ENCODE measurements at regions not wholly inside any gene's neighbourhood (a gene's known extent, or its start where the extent isn't known, plus 50 kb on each side); places are given as distances from the start of the nearest gene placed in this dataset.

- Mint-ChIP-seq H3K4me3 (ENCODE audit: unreplicated experiment) (no peak overlapping the region), H3K36me3 (ENCODE audit: unreplicated experiment) (no peaks in the 10 kb centered on the region), H3K27ac (ENCODE audit: unreplicated experiment) (no peak overlapping the region), H3K27me3 (ENCODE audit: unreplicated experiment) (peaks cover 1% of the 10 kb centered on the region), H3K4me1 (ENCODE audit: low read depth, unreplicated experiment) (no peaks in the 10 kb centered on the region), H3K9me3 (ENCODE audit: unreplicated experiment) (no peaks in the 10 kb centered on the region)
- DNase-seq, result no peak
- TF ChIP-seq, protein P1, sequence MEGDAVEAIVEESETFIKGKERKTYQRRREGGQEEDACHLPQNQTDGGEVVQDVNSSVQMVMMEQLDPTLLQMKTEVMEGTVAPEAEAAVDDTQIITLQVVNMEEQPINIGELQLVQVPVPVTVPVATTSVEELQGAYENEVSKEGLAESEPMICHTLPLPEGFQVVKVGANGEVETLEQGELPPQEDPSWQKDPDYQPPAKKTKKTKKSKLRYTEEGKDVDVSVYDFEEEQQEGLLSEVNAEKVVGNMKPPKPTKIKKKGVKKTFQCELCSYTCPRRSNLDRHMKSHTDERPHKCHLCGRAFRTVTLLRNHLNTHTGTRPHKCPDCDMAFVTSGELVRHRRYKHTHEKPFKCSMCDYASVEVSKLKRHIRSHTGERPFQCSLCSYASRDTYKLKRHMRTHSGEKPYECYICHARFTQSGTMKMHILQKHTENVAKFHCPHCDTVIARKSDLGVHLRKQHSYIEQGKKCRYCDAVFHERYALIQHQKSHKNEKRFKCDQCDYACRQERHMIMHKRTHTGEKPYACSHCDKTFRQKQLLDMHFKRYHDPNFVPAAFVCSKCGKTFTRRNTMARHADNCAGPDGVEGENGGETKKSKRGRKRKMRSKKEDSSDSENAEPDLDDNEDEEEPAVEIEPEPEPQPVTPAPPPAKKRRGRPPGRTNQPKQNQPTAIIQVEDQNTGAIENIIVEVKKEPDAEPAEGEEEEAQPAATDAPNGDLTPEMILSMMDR (IDR thresholded peaks at IDR 0.05; ENCODE audit: partially characterized antibody, unreplicated experiment), result no peak
Observed at GRCh38 chr5:155794795-155795194, 532.2 kb upstream of the SGCD start.

GRCh38 chr5:155799308-155799707, 527.7 kb upstream of the SGCD start:
- H3K27ac Mint-ChIP-seq (ENCODE audit: unreplicated experiment), result no peak overlapping the region
- H3K36me3 Mint-ChIP-seq (ENCODE audit: unreplicated experiment), result no peaks in the 10 kb centered on the region
- H3K27me3 Mint-ChIP-seq (ENCODE audit: unreplicated experiment), result peaks cover 1% of the 10 kb centered on the region
- H3K9me3 Mint-ChIP-seq (ENCODE audit: unreplicated experiment), result no peaks in the 10 kb centered on the region
- H3K4me3 Mint-ChIP-seq (ENCODE audit: unreplicated experiment), result no peak overlapping the region
- TF ChIP-seq, protein P1 (IDR thresholded peaks at IDR 0.05; ENCODE audit: partially characterized antibody, unreplicated experiment), result no peak
- DNase-seq, result no peak
- no peaks in the 10 kb centered on the region for H3K4me1 Mint-ChIP-seq (ENCODE audit: low read depth, unreplicated experiment)

DNA sequence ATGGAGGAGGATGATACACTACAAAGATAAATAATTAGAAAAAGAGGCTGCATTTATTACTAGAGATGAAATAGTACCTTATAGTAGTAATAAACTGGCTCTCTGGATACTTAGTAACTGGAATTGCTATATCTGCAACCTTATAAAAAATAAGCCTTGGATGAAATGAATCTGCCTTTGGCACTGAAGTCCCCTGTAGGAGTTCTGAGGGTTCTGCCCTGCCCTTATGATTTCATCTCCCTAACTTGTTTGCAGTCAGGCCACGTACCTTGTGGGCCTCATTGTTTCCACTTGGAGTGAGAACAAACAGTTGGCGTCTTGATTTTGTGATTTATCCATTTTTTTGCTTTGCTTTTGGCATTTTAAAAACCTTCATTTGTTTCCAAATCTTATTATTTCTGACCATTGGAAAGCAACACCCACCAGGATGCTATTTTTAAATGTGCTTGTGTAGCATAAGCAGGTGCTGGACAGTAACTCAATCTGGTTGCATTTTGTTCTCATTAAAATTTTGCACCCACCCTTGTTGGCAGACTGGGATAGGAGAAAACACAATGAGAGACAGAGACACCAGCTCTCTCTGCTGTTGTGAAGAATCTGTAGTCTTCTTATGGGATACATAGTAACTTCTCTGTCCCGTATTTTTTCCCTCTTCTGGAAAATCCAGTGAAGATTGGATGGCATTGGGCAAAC, 518.9 kb upstream of the SGCD start:
- Mint-ChIP-seq H3K27ac (ENCODE audit: unreplicated experiment) (no peak overlapping the region), H3K9me3 (ENCODE audit: unreplicated experiment) (no peaks in the 10 kb centered on the region), H3K4me1 (ENCODE audit: low read depth, unreplicated experiment) (no peaks in the 10 kb centered on the region), H3K36me3 (ENCODE audit: unreplicated experiment) (no peaks in the 10 kb centered on the region), H3K27me3 (ENCODE audit: unreplicated experiment) (no peaks in the 10 kb centered on the region), H3K4me3 (ENCODE audit: unreplicated experiment) (no peak overlapping the region)
- TF ChIP-seq, protein P1 (IDR thresholded peaks at IDR 0.05; ENCODE audit: partially characterized antibody, unreplicated experiment), result no peak
- DNase-seq, result no peak

GRCh38 chr5:155815248-155815647, 511.7 kb upstream of the SGCD start:
- Mint-ChIP-seq H3K27me3 (ENCODE audit: unreplicated experiment) (no peaks in the 10 kb centered on the region), H3K4me1 (ENCODE audit: low read depth, unreplicated experiment) (no peaks in the 10 kb centered on the region), H3K9me3 (ENCODE audit: unreplicated experiment) (no peaks in the 10 kb centered on the region), H3K27ac (ENCODE audit: unreplicated experiment) (no peak overlapping the region), H3K4me3 (ENCODE audit: unreplicated experiment) (no peak overlapping the region), H3K36me3 (ENCODE audit: unreplicated experiment) (no peaks in the 10 kb centered on the region)
- no peak for DNase-seq
- TF ChIP-seq, protein P1 (IDR thresholded peaks at IDR 0.05; ENCODE audit: partially characterized antibody, unreplicated experiment), result no peak

DNA sequence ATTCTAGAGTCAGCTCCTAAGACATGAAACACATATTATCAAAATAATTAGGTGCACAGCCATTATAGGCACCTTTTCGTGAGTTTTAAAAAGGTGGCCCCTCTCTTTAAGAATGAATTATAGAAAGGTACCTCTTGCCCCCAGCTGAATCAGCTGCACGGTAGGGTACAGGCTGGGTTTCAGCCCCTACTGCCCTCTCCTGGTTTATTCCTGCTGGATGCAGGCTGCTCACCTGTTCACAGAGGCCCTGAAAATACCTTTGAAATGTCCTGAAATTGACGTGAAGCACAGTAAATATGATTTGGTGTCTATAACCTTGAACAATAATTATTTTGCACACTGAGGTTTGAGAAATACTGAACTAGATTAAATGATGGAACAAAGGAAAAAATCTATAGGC, 504.8 kb upstream of the SGCD start:
- no peak overlapping the region for H3K4me3 Mint-ChIP-seq (ENCODE audit: unreplicated experiment)
- DNase-seq, result no peak

More for the DNA sequence above, 504.8 kb upstream of the SGCD start:
- H3K4me1 Mint-ChIP-seq (ENCODE audit: low read depth, unreplicated experiment), result no peaks in the 10 kb centered on the region
- no peaks in the 10 kb centered on the region for H3K9me3 Mint-ChIP-seq (ENCODE audit: unreplicated experiment)
- H3K36me3 Mint-ChIP-seq (ENCODE audit: unreplicated experiment), result no peaks in the 10 kb centered on the region
- peaks cover 2% of the 10 kb centered on the region for H3K27me3 Mint-ChIP-seq (ENCODE audit: unreplicated experiment)
- TF ChIP-seq, protein P1 (IDR thresholded peaks at IDR 0.05; ENCODE audit: partially characterized antibody, unreplicated experiment), result no peak
- H3K27ac Mint-ChIP-seq (ENCODE audit: unreplicated experiment), result no peak overlapping the region
